GM23248 (cell line): ENCODE measurements at regions not wholly inside any gene's neighbourhood (a gene's known extent, or its start where the extent isn't known, plus 50 kb on each side); places are given as distances from the start of the nearest gene placed in this dataset.

Experiments
- EZH2 ChIP-seq: fragments of 200-600 bp; sonication (generic); IDR thresholded peaks from 2 replicates; pipeline ENCODE4 v1.6.1; 2018; ENCODE audit warnings: antibody characterized with exemption, mild to moderate bottlenecking; ENCODE audit not compliant: insufficient read depth, poor library complexity, severe bottlenecking
- EZH2phosphoT487 ChIP-seq: fragments of 200-600 bp; sonication (generic); IDR thresholded peaks from 2 replicates; pipeline ENCODE4 v1.6.1; 2018; ENCODE audit warnings: antibody characterized with exemption, moderate library complexity, mild to moderate bottlenecking, low read depth; ENCODE audit not compliant: insufficient read depth

DNA sequence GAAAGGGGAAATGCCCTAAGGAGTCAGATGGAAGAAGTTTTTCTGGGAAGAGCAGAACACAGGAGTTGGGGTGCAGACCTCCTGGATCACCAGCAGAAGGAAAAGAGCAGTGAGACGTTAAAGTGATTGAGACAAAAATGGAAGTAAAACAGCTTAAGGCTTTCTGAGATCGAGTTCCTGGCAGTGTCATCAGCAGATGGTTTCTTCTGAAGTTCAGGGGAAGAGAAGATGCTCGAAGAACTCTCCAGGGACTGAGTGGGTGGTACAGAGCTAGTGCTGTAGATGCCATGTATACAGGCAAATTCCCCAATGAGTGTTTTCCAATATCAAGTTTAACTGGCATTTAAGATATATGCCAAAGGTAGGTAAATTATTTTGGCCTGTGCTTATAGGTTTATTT is 272.2 kb upstream of the KLF12 start:
- TF ChIP-seq EZH2 = no peak
- TF ChIP-seq EZH2phosphoT487 = no peak
